ENCODE measurements at regions not wholly inside any gene's neighbourhood (a gene's known extent, or its start where the extent isn't known, plus 50 kb on each side); places are given as distances from the start of the nearest gene placed in this dataset.

GRCh38 chr7:136138991-136139390 lies 161.8 kb upstream of the MTPN start:
- Histone ChIP-seq H3K4me3 (ENCODE audit: low read depth, low read length) (no peak overlapping the region), H3K36me3 (ENCODE audit: control insufficient read depth, insufficient read depth, low read length) (no peaks in the 10 kb centered on the region), H3K27me3 (ENCODE audit: control insufficient read depth, insufficient read depth, low read length) (no peaks in the 10 kb centered on the region)
- no peak for TF ChIP-seq CTCF (IDR thresholded peaks at IDR 0.05; ENCODE audit: insufficient read depth, low read length, poor library complexity, severe bottlenecking)
- DNase-seq (ENCODE audit: low read depth): no peak

- no peaks in the 10 kb centered on the region for H3K36me3 ChIP-seq (ENCODE audit: control insufficient read depth, insufficient read depth, low read length)
- no peak for DNase-seq (ENCODE audit: low read depth)
- no peak overlapping the region for H3K4me3 ChIP-seq (ENCODE audit: low read depth, low read length)
- H3K27me3 ChIP-seq (ENCODE audit: control insufficient read depth, insufficient read depth, low read length): no peaks in the 10 kb centered on the region
- TF ChIP-seq CTCF (IDR thresholded peaks at IDR 0.05; ENCODE audit: insufficient read depth, low read length, poor library complexity, severe bottlenecking): no peak
Measured at GRCh38 chr7:136136906-136137454, 159.8 kb upstream of the MTPN start.

- peak; percentile 28 for DNase-seq (ENCODE audit: low read depth)
- no peak for TF ChIP-seq CTCF (IDR thresholded peaks at IDR 0.05; ENCODE audit: insufficient read depth, low read length, poor library complexity, severe bottlenecking)
- Histone ChIP-seq H3K27me3 (ENCODE audit: control insufficient read depth, insufficient read depth, low read length) (no peaks in the 10 kb centered on the region), H3K4me3 (ENCODE audit: low read depth, low read length) (no peak overlapping the region), H3K36me3 (ENCODE audit: control insufficient read depth, insufficient read depth, low read length) (no peaks in the 10 kb centered on the region)
Measured at GRCh38 chr7:136134503-136134902, 157.3 kb upstream of the MTPN start.

- TF ChIP-seq CTCF (IDR thresholded peaks at IDR 0.05; ENCODE audit: insufficient read depth, low read length, poor library complexity, severe bottlenecking): no peak
- H3K4me3 ChIP-seq (ENCODE audit: low read depth, low read length): no peak overlapping the region
- H3K27me3 ChIP-seq (ENCODE audit: control insufficient read depth, insufficient read depth, low read length): no peaks in the 10 kb centered on the region
- DNase-seq (ENCODE audit: low read depth): no peak
- H3K36me3 ChIP-seq (ENCODE audit: control insufficient read depth, insufficient read depth, low read length): no peaks in the 10 kb centered on the region
Measured at GRCh38 chr7:136133551-136133950, 156.4 kb upstream of the MTPN start.

GRCh38 chr7:136131304-136131630 lies 154.1 kb upstream of the MTPN start:
- H3K4me3 ChIP-seq (ENCODE audit: low read depth, low read length): no peak overlapping the region
- H3K27me3 ChIP-seq (ENCODE audit: control insufficient read depth, insufficient read depth, low read length): no peaks in the 10 kb centered on the region
- no peaks in the 10 kb centered on the region for H3K36me3 ChIP-seq (ENCODE audit: control insufficient read depth, insufficient read depth, low read length)
- DNase-seq (ENCODE audit: low read depth): no peak
- no peak for TF ChIP-seq CTCF (IDR thresholded peaks at IDR 0.05; ENCODE audit: insufficient read depth, low read length, poor library complexity, severe bottlenecking)

- TF ChIP-seq CTCF (IDR thresholded peaks at IDR 0.05; ENCODE audit: insufficient read depth, low read length, poor library complexity, severe bottlenecking): no peak
- DNase-seq (ENCODE audit: low read depth): no peak
- H3K36me3 ChIP-seq (ENCODE audit: control insufficient read depth, insufficient read depth, low read length): no peaks in the 10 kb centered on the region
- H3K27me3 ChIP-seq (ENCODE audit: control insufficient read depth, insufficient read depth, low read length): no peaks in the 10 kb centered on the region
- no peak overlapping the region for H3K4me3 ChIP-seq (ENCODE audit: low read depth, low read length)
Measured at GRCh38 chr7:136130511-136131303, 153.5 kb upstream of the MTPN start.
